ENCODE measurements at regions not wholly inside any gene's neighbourhood (a gene's known extent, or its start where the extent isn't known, plus 50 kb on each side); places are given as distances from the start of the nearest gene placed in this dataset.
"Not testable (repeated sequence)": the region's sequence is repeated elsewhere in the genome, so short reads cannot be mapped to it uniquely, and the experiment has no call there.

- no peak for DNase-seq (ENCODE audit: low read depth in 2 of 3, low spot score in 1 of 3)
Measured at GRCh38 chr6:56807326-56807988, 147.4 kb upstream of the BEND6 start.

- DNase-seq (ENCODE audit: low read depth in 2 of 3, low spot score in 1 of 3): no peak
Measured at GRCh38 chr6:56806368-56806767, 148.5 kb upstream of the BEND6 start.

GRCh38 chr6:56804996-56805395 lies 149.9 kb upstream of the BEND6 start:
- DNase-seq (ENCODE audit: low read depth in 2 of 3, low spot score in 1 of 3): no peak

GRCh38 chr6:56803594-56803993 lies 151.3 kb upstream of the BEND6 start:
- DNase-seq (ENCODE audit: low read depth in 2 of 3, low spot score in 1 of 3): no peak

GRCh38 chr6:56802584-56802983 lies 152.3 kb upstream of the BEND6 start:
- no peak for DNase-seq (ENCODE audit: low read depth in 2 of 3, low spot score in 1 of 3)

- no peak for DNase-seq (ENCODE audit: low read depth in 2 of 3, low spot score in 1 of 3)
Measured at GRCh38 chr6:56799989-56800388, 154.9 kb upstream of the BEND6 start.

GRCh38 chr6:56798163-56798562 lies 155.5 kb upstream of the DST start:
- DNase-seq (ENCODE audit: low read depth in 2 of 3, low spot score in 1 of 3): no peak

- DNase-seq (ENCODE audit: low read depth in 2 of 3, low spot score in 1 of 3): no peak
Measured at GRCh38 chr6:56796196-56796532, 153.5 kb upstream of the DST start.

- DNase-seq (ENCODE audit: low read depth in 2 of 3, low spot score in 1 of 3): no peak
Measured at GRCh38 chr6:56795466-56796195, 152.9 kb upstream of the DST start.

- DNase-seq (ENCODE audit: low read depth in 2 of 3, low spot score in 1 of 3): no peak
Measured at GRCh38 chr6:56794421-56794820, 151.7 kb upstream of the DST start.

GRCh38 chr6:56793938-56794337 lies 151.2 kb upstream of the DST start:
- no peak for DNase-seq (ENCODE audit: low read depth in 2 of 3, low spot score in 1 of 3)

- DNase-seq (ENCODE audit: low read depth in 2 of 3, low spot score in 1 of 3): no peak
Measured at GRCh38 chr6:56790414-56790813, 147.7 kb upstream of the DST start.

- no peak for DNase-seq (ENCODE audit: low read depth in 2 of 3, low spot score in 1 of 3)
Measured at GRCh38 chr6:56789879-56790278, 147.2 kb upstream of the DST start.

- no peak for DNase-seq (ENCODE audit: low read depth in 2 of 3, low spot score in 1 of 3)
Measured at GRCh38 chr6:56789342-56789741, 146.7 kb upstream of the DST start.

GRCh38 chr6:56787209-56787608 lies 144.5 kb upstream of the DST start:
- no peak for DNase-seq (ENCODE audit: low read depth in 2 of 3, low spot score in 1 of 3)

GRCh38 chr6:56786256-56786655 lies 143.6 kb upstream of the DST start:
- no peak for DNase-seq (ENCODE audit: low read depth in 2 of 3, low spot score in 1 of 3)

- DNase-seq (ENCODE audit: low read depth in 2 of 3, low spot score in 1 of 3): not testable (repeated sequence)
Measured at GRCh38 chr6:56785536-56785935, 142.8 kb upstream of the DST start.

- DNase-seq (ENCODE audit: low read depth in 2 of 3, low spot score in 1 of 3): not testable (repeated sequence)
Measured at GRCh38 chr6:56780109-56780508, 137.4 kb upstream of the DST start.

- DNase-seq (ENCODE audit: low read depth in 2 of 3, low spot score in 1 of 3): not testable (repeated sequence)
Measured at GRCh38 chr6:56778503-56778902, 135.8 kb upstream of the DST start.

- no peak for DNase-seq (ENCODE audit: low read depth in 2 of 3, low spot score in 1 of 3)
Measured at GRCh38 chr6:56775498-56776166, 132.9 kb upstream of the DST start.

- DNase-seq (ENCODE audit: low read depth in 2 of 3, low spot score in 1 of 3): no peak
Measured at GRCh38 chr6:56772737-56773184, 130.1 kb upstream of the DST start.

- no peak for DNase-seq (ENCODE audit: low read depth in 2 of 3, low spot score in 1 of 3)
Measured at GRCh38 chr6:56771929-56772607, 129.4 kb upstream of the DST start.
